ENCODE measurements at regions not wholly inside any gene's neighbourhood (a gene's known extent, or its start where the extent isn't known, plus 50 kb on each side); places are given as distances from the start of the nearest gene placed in this dataset.

- TF ChIP-seq POLR2A (IDR thresholded peaks at IDR 0.05) = no peak
- no peak for TF ChIP-seq CTCF (IDR thresholded peaks at IDR 0.05)
- TF ChIP-seq EP300 (IDR thresholded peaks at IDR 0.05) = no peak
Observed at GRCh38 chr5:119949426-119949999, 320.2 kb downstream of the FAM170A start.

Measured in tibial nerve (tissue), 4 donors.